HT1080 (cell line): ENCODE measurements at regions not wholly inside any gene's neighbourhood (a gene's known extent, or its start where the extent isn't known, plus 50 kb on each side); places are given as distances from the start of the nearest gene placed in this dataset.

Source experiments
- DNase-seq: peaks from one replicate; pipeline ENCODE4 v3.0.0-alpha.2; 2015; ENCODE audit warnings: low read depth

- peak; percentile 81 for DNase-seq
These were observed 153.6 kb upstream of the CST7 start for GRCh38 chr20:24795436-24795835.

- no peak for DNase-seq
These were observed 152.8 kb upstream of the CST7 start for GRCh38 chr20:24796236-24796635.

GRCh38 chr20:24797113-24797512 lies 152.0 kb upstream of the CST7 start:
- no peak for DNase-seq

GRCh38 chr20:24797745-24798655 lies 151.1 kb upstream of the CST7 start:
- no peak for DNase-seq

- DNase-seq: peak; percentile 80
These were observed 150.0 kb upstream of the CST7 start for GRCh38 chr20:24798930-24799705.

- DNase-seq: no peak
These were observed 149.0 kb upstream of the CST7 start for GRCh38 chr20:24799971-24800580.

GRCh38 chr20:24802286-24802820 lies 146.7 kb upstream of the CST7 start:
- DNase-seq: no peak

GRCh38 chr20:24804481-24805206 lies 144.4 kb upstream of the CST7 start:
- DNase-seq: no peak

GRCh38 chr20:24805456-24806238 lies 143.4 kb upstream of the CST7 start:
- DNase-seq: no peak

GRCh38 chr20:24806705-24807676 lies 142.1 kb upstream of the CST7 start:
- no peak for DNase-seq

GRCh38 chr20:24808616-24809015 lies 140.5 kb upstream of the CST7 start:
- no peak for DNase-seq

GRCh38 chr20:24809606-24810005 lies 139.5 kb upstream of the CST7 start:
- no peak for DNase-seq

- no peak for DNase-seq
These were observed 138.2 kb upstream of the CST7 start for GRCh38 chr20:24810676-24811407.

GRCh38 chr20:24812373-24812772 lies 136.7 kb upstream of the CST7 start:
- DNase-seq: no peak

- DNase-seq: no peak
These were observed 136.0 kb upstream of the CST7 start for GRCh38 chr20:24813080-24813479.

- no peak for DNase-seq
These were observed 135.6 kb upstream of the CST7 start for GRCh38 chr20:24813496-24813895.

GRCh38 chr20:24813936-24814335 lies 135.1 kb upstream of the CST7 start:
- DNase-seq: no peak

GRCh38 chr20:24814556-24815195 lies 134.4 kb upstream of the CST7 start:
- no peak for DNase-seq
